NCI-H446 (cell line): ENCODE measurements at regions not wholly inside any gene's neighbourhood (a gene's known extent, or its start where the extent isn't known, plus 50 kb on each side); places are given as distances from the start of the nearest gene placed in this dataset.
"Not testable (repeated sequence)": the region's sequence is repeated elsewhere in the genome, so short reads cannot be mapped to it uniquely, and the experiment has no call there.

Source experiments
- DNase-seq, 2 experiments: peaks; one replicate each; lab custom pipeline; 2025; lab: John Stamatoyannopoulos, UW

- no peak for DNase-seq
Measured at GRCh38 chr12:67534681-67535080, 113.9 kb upstream of the DYRK2 start.

- no peak for DNase-seq
Measured at GRCh38 chr12:67535176-67535575, 113.4 kb upstream of the DYRK2 start.

GRCh38 chr12:67535971-67536370 lies 112.6 kb upstream of the DYRK2 start:
- DNase-seq, result no peak

- no peak for DNase-seq
Measured at GRCh38 chr12:67539329-67539728, 109.2 kb upstream of the DYRK2 start.

GRCh38 chr12:67539946-67540345 lies 108.6 kb upstream of the DYRK2 start:
- no peak for DNase-seq

GRCh38 chr12:67540920-67541624 lies 107.5 kb upstream of the DYRK2 start:
- no peak for DNase-seq

- DNase-seq, result no peak
Measured at GRCh38 chr12:67541625-67541991, 106.9 kb upstream of the DYRK2 start.

- DNase-seq, result no peak
Measured at GRCh38 chr12:67543021-67543770, 105.3 kb upstream of the DYRK2 start.

- peak in 1 of 2 experiments; percentile 8 for DNase-seq
Measured at GRCh38 chr12:67545298-67545697, 103.2 kb upstream of the DYRK2 start.

GRCh38 chr12:67546746-67547145 lies 101.8 kb upstream of the DYRK2 start:
- no peak for DNase-seq

- not testable (repeated sequence) for DNase-seq
Measured at GRCh38 chr12:67555075-67555717, 93.3 kb upstream of the DYRK2 start.

GRCh38 chr12:67558775-67559174 lies 89.8 kb upstream of the DYRK2 start:
- DNase-seq, result no peak

GRCh38 chr12:67559751-67560150 lies 88.8 kb upstream of the DYRK2 start:
- DNase-seq, result no peak

- no peak for DNase-seq
Measured at GRCh38 chr12:67562513-67563287, 85.8 kb upstream of the DYRK2 start.

- no peak for DNase-seq
Measured at GRCh38 chr12:67568055-67568454, 80.5 kb upstream of the DYRK2 start.

- DNase-seq, result no peak
Measured at GRCh38 chr12:67572492-67572891, 76.1 kb upstream of the DYRK2 start.

- DNase-seq, result no peak
Measured at GRCh38 chr12:67573566-67573965, 75.0 kb upstream of the DYRK2 start.

GRCh38 chr12:67578976-67579661 lies 69.4 kb upstream of the DYRK2 start:
- no peak for DNase-seq

GRCh38 chr12:67579662-67580003 lies 68.9 kb upstream of the DYRK2 start:
- no peak for DNase-seq

GRCh38 chr12:67582238-67582834 lies 66.2 kb upstream of the DYRK2 start:
- no peak for DNase-seq

- no peak for DNase-seq
Measured at GRCh38 chr12:67582844-67583243, 65.7 kb upstream of the DYRK2 start.
